ENCODE measurements at regions not wholly inside any gene's neighbourhood (a gene's known extent, or its start where the extent isn't known, plus 50 kb on each side); places are given as distances from the start of the nearest gene placed in this dataset.

DNA sequence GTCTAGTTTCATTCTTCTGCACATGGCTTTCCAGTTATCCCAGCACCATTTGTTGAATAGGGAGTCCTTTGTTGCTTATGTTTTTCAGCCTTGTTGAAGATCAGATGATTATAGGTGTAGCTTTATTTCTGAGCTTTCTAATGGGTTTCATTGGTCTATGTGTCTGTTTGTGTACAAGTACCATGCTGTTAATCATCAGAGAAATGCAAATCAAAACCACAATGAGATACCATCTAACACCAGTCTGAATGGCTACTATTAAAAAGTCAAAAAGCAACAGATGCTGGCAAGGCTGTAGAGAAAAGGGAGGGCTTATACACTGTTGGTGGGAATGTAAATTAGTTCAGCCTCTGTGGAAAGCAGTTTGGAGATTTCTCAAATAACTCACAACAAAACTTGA, 321.5 kb upstream of the PTBP2 start:
- Histone ChIP-seq H3K36me3 (ENCODE audit: control insufficient read depth in 2 of 2, extremely low read depth in 1 of 2, insufficient read depth in 2 of 2, low read length in 2 of 2) (no peaks in the 10 kb centered on the region), H3K4me1 (ENCODE audit: control insufficient read depth, extremely low read depth, insufficient read depth, low read length) (no peaks in the 10 kb centered on the region), H3K9me3 (replicated peaks; ENCODE audit: control insufficient read depth, insufficient read depth, low read length) (no peaks in the 10 kb centered on the region), H3K27ac (ENCODE audit: insufficient read depth, low read depth, low read length) (no peak overlapping the region), H4K20me1 (replicated peaks; ENCODE audit: control insufficient read depth, extremely low read depth, insufficient read depth, low read length) (no peaks in the 10 kb centered on the region), H2AFZ (ENCODE audit: low read depth, low read length) (no peak overlapping the region), H3K79me2 (ENCODE audit: control insufficient read depth, insufficient read depth, low read length) (no peaks in the 10 kb centered on the region), H3K4me2 (ENCODE audit: insufficient read depth, low read length) (no peak overlapping the region), H3K9me1 (replicated peaks; ENCODE audit: control insufficient read depth, extremely low read depth, insufficient read depth, low read length) (no peaks in the 10 kb centered on the region), H3K9ac (replicated peaks; ENCODE audit: extremely low read depth, insufficient read depth, low read length) (no peak overlapping the region), H3K27me3 (ENCODE audit: control insufficient read depth in 2 of 2, insufficient read depth in 2 of 2, low read length in 2 of 2) (no peaks in the 10 kb centered on the region), H3K4me3 (replicated peaks in 1 of 3; ENCODE audit: insufficient read depth in 1 of 3, low read depth in 1 of 3, low read length in 3 of 3) (no peak overlapping the region)
- DNase-seq (ENCODE audit: low read depth, low spot score) (no peak), FAIRE-seq (no peak)
- dilution Hi-C loops (cut with MboI; ENCODE audit: extremely low pct_ligation_motif_present, low sequenced_read_pairs) (no loop called here), intact Hi-C loops (cut with micrococcal nuclease) (no loop called here)
- no TSS peak for BruUV-seq (replicated peaks)
- TF ChIP-seq EZH2 (IDR thresholded peaks at IDR 0.05; ENCODE audit: borderline replicate concordance, low read depth, low read length, severe bottlenecking) (no peak), JUN (IDR thresholded peaks at IDR 0.05; ENCODE audit: borderline replicate concordance, insufficient read depth, insufficient read length, low read depth) (no peak), MYC (IDR thresholded peaks at IDR 0.05; ENCODE audit: low read depth, low read length) (no peak), FOS (IDR thresholded peaks at IDR 0.05; ENCODE audit: borderline replicate concordance, insufficient read depth, low read length) (no peak), POLR2A (IDR thresholded peaks at IDR 0.05; ENCODE audit: low read depth, low read length) (no peak), GATA2 (IDR thresholded peaks at IDR 0.05; ENCODE audit: insufficient read depth, insufficient read length, low read depth, low read length) (no peak), CTCF (IDR thresholded peaks at IDR 0.05; ENCODE audit: extremely low read depth in 1 of 2, insufficient read depth in 1 of 2, low read depth in 1 of 2, low read length in 2 of 2) (no peak), POLR2AphosphoS5 (IDR thresholded peaks at IDR 0.05; ENCODE audit: insufficient read depth, low read depth, low read length) (no peak)
- TF ChIP-seq, protein P1, sequence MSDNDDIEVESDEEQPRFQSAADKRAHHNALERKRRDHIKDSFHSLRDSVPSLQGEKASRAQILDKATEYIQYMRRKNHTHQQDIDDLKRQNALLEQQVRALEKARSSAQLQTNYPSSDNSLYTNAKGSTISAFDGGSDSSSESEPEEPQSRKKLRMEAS (IDR thresholded peaks at IDR 0.05; ENCODE audit: insufficient read depth, insufficient read length): no peak
- CTCF ChIA-PET: no interaction called here
- POLR2A ChIA-PET: no interaction called here

Measured in endothelial cell of umbilical vein (primary cell).